Fibroblast of peridontal ligament (primary cell): ENCODE measurements at regions not wholly inside any gene's neighbourhood (a gene's known extent, or its start where the extent isn't known, plus 50 kb on each side); places are given as distances from the start of the nearest gene placed in this dataset.

Experiments
- DNase-seq: peaks from one replicate; pipeline ENCODE4 v3.0.0-alpha.2; 2010; ENCODE audit errors: extremely low read depth

GRCh38 chr13:88592105-88592504 lies 920.9 kb downstream of the SLITRK5 start:
- DNase-seq: no peak

GRCh38 chr13:88601949-88602348 lies 930.8 kb downstream of the SLITRK5 start:
- DNase-seq: no peak

DNA sequence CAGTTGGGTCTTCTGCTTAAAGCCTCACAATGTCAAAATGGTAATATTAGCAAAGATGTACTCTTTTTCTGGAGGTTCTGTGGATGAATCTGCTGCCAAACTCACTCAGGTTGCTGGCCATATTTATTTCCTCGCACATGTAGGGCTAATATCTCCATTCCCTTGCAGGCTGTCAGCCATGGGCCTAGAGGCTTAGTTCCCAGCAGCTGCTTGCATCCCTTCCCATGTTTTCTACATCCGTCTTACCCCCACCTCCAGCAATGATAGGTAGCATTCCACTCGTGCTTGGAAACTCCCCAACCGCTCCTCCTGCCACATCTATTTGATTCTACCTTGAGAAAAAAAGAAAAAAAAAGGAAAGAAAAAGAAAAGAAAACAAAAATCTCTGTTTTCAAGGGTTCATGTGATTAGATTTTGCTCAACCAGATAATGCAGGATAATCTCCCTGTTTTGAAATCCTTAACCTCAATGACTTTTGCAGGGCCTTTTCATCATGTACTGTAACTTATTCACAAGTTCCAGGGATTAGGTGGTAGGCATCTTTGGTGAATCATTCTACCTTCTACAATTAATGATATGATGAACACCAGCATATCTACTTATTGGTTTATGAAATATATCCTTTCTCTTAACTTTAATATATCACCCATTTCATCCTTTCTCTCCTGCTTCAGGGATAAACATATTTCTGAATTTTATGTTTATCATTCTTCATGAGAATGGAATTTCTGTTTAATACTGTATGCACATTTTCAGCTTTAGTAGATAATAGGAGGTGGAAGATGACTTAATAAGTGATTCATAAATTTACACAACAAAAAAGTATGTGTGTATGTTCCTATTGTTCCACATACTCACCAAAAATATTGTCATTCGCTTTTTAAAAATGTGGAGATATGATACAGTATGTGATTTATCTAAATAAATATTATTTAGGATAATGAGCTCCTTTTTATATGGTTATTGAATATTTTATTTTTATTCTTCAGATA lies 931.9 kb downstream of the SLITRK5 start:
- no peak for DNase-seq

DNA sequence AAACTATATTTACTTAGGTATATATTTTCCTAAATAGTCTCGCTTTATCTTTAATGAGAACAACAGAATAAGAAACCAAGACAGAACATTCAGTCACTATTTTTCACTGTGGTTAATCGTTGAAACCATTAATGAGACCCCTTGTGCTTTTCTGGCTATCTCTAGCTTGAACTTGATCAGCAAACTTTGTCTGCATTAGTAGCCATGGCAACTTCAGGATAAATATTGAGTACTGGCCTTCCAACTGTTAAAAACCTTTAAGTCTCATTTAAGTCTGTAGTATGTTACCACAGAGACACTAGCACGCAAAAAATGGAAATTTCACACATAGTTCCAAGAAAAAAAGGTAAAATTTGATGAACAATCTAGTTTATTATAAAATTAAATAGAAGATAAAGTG lies 946.0 kb downstream of the SLITRK5 start:
- no peak for DNase-seq

- no peak for DNase-seq
Measured at GRCh38 chr13:88622362-88622973, 951.3 kb downstream of the SLITRK5 start.

- DNase-seq: no peak
Measured at GRCh38 chr13:88623150-88623549, 952.0 kb downstream of the SLITRK5 start.

- DNase-seq: no peak
Measured at GRCh38 chr13:88627071-88627470, 955.9 kb downstream of the SLITRK5 start.

DNA sequence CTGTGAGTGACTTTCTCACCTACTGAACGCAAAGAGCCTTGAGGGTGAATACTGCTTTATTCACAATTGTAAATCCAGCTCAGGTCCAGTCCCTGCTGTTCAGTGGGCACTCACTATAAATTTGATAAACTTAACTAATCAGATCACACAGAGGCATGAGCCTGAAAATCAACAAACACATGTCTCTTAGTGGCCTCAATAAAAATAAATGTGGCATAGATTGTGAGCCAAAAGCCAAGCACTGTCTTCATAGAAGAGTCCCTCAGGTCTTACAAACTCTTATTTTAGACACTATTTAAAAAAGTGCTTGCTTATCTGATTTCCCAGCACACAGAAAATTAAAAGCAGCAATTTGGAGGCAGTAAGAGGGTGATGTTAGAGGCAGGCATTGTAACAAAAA lies 957.7 kb downstream of the SLITRK5 start:
- DNase-seq: no peak

GRCh38 chr13:88637935-88638334 lies 966.8 kb downstream of the SLITRK5 start:
- DNase-seq: no peak

DNA sequence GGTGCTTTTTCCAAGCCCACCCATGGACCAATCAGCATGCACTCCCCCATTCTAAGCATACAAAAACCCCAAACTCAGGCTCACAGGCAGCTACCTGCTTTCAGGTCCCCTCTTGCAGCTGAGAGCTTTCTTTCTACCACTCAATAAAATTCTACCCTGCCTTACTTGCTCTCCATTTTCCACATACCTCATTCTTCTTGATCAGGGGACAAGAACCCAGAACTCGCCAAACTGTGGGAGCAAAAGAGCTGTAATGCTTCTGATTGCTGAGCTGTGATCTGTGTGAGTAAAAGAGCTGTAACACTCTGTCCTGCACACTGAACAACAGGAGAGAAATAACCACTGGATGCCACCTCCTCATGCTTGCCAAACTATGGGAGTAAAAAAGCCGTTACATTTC lies 972.1 kb downstream of the SLITRK5 start:
- DNase-seq: no peak

DNA sequence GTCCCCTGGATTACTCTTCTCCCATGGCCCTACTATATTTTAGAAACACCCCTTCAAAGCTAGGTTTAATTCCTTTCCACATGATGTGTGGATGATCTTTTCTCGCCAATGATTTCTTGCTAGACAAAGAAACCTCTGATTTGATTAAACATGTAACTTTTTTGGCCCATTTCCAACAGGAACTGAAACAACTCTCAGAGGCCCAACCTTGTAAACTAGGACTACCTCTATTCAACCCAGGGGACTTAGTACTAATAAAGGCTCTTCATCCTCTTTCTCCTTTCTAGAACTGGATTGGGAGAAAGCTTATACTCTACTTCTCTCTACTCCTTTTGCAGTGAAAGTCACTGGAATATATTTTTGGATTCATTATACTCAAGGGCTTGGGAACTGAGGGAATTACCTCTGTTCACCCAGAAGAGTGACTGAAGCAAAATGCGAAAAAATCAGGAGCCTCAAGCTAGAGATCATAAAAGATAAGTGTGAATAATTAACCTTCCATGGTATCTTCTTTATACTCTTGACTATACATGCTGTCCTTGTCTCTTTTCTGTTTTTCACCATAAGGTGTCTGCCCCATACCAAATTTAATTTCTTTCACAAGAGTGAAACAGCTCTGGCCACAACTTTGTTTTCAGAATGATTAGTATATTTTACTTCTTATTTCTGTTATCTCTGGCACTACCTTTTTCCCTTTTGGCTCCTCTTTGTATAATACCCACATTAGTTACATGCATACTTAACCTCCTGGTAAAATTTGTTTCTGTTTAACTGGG lies 977.6 kb downstream of the SLITRK5 start:
- DNase-seq: no peak

DNA sequence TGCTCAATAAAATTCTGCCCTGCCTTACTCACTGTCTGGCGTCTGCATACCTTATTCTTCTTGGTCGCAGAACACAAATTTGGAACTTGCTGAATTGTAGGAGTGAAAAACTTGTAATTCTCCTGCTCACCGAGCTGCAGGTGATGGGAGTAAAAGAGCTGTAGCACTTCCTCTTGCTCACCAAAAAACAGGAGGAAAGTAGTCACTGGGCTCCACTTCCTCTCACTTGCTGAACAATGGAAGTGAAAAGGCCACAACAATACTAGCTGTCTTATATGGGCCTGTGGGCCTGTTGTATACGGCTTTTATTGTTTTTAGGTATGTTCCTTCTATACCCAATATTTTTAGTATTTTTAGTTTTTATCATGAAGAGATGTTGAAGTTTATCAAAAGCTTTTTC lies 978.7 kb downstream of the SLITRK5 start:
- DNase-seq: no peak

- DNase-seq: no peak
Measured at GRCh38 chr13:88651531-88651930, 980.4 kb downstream of the SLITRK5 start.

DNA sequence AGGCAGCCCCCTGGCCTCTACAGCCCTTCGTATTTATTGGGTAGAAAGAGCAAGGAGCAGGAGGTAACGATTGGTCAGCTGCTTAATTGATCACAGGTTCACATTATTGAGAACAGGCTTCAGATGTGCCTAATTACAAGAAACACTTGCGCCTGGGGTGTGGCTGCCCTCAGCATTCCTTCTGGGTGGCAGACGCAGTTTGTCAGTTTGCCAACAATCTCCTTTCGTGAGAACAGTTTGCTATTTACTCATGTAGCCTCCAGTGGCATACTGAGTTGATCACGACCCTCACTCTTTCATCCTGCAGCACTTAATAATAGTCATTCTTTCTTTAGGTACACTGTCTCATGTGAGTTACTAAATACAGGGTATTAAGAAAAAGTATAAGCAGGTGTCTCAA lies 985.6 kb downstream of the SLITRK5 start:
- DNase-seq: no peak

GRCh38 chr13:88670509-88670908 lies 999.3 kb downstream of the SLITRK5 start:
- no peak for DNase-seq

GRCh38 chr13:88674841-88675240 lies 1003.7 kb downstream of the SLITRK5 start:
- no peak for DNase-seq

GRCh38 chr13:88675347-88675996 lies 1004.3 kb downstream of the SLITRK5 start:
- no peak for DNase-seq

- DNase-seq: no peak
Measured at GRCh38 chr13:88676016-88676415, 1004.8 kb downstream of the SLITRK5 start.

GRCh38 chr13:88685459-88685858 lies 1014.3 kb downstream of the SLITRK5 start:
- no peak for DNase-seq

- DNase-seq: no peak
Measured at GRCh38 chr13:88701551-88701950, 1030.4 kb downstream of the SLITRK5 start.

DNA sequence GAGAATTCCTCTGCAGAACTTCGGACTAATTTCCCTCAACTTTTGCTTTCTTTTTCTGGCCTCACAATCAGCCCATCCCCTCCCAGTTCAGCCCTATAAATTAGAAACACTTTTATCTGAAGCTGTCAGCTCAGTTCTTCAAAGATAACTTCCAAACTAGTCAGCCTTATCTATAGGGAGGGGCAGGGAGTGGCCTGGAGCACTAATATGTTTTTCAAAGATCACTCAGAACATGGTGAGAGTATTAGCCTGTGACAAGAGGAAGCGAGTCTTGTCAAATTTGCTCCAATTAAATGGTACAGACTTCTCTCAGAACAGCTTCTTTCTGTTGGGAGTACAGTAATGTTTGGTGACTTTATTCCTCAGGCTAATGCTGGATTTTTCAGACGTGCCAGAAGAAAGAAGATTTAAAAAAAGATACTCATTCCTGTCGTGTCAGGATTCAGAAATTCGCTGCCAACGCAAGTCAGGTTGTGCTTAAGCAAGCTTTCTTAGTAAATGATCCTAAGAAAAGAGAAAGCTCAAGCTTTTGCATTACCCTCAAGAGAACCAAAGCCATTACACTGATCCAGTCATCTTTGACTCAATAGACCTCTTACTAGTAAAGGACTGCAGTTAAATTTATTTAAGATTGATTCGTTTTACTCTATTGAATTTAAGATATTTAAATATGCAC lies 1033.6 kb downstream of the SLITRK5 start:
- no peak for DNase-seq
